SK-N-MC (cell line): ENCODE measurements at regions not wholly inside any gene's neighbourhood (a gene's known extent, or its start where the extent isn't known, plus 50 kb on each side); places are given as distances from the start of the nearest gene placed in this dataset.

Experiments
- EZH2 ChIP-seq: fragments of 200-600 bp; sonication (generic); IDR thresholded peaks from one replicate; pipeline ENCODE4 v1.6.1; 2017; ENCODE audit warnings: antibody characterized with exemption
- POLR2AphosphoS5 ChIP-seq: IDR thresholded peaks from 2 replicates; pipeline ENCODE4 v1.6.1; 2012; ENCODE audit warnings: mild to moderate bottlenecking, low read depth, low read length, borderline replicate concordance

DNA sequence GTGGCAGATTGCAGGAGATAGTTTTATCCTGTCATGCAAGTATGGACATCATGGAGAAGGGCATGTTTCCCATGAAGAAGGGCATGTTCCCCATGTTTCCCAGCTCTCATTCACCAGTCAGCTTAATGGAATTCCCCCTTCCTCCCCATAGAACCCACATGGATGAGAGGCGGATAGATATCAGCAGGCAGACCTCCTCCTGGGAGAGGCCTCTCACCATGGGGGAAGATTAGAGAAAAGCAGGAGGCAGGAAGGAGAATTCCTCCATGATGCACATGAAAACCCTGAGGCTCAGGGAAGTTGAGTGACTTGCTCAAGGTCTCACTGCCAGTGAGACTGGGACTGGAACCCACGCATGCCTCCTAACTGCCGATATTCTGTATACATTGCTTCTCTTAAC lies 92.9 kb upstream of the FOXN3 start:
- no peak for TF ChIP-seq POLR2AphosphoS5
- no peak for TF ChIP-seq EZH2
